Mucosa of rectum (tissue), 2 donors: ENCODE measurements at regions not wholly inside any gene's neighbourhood (a gene's known extent, or its start where the extent isn't known, plus 50 kb on each side); places are given as distances from the start of the nearest gene placed in this dataset.

Experiments
- H3K27ac ChIP-seq, 2 donors: one replicate each; pipeline ENCODE4 v1.7.0; 2013; ENCODE audit warnings: inconsistent platforms in 2 of 2, low read depth in 2 of 2, low read length in 2 of 2
- H3K27me3 ChIP-seq, 2 donors: one replicate each; pipeline ENCODE4 v1.7.0; 2013; ENCODE audit warnings: low read length in 2 of 2; ENCODE audit not compliant: control insufficient read depth in 2 of 2, insufficient read depth in 2 of 2
- H3K36me3 ChIP-seq, 2 donors: one replicate each; pipeline ENCODE4 v1.7.0; 2013; ENCODE audit warnings: low read length in 2 of 2; ENCODE audit not compliant: control insufficient read depth in 2 of 2, insufficient read depth in 2 of 2
- H3K4me1 ChIP-seq, 2 donors: one replicate each; pipeline ENCODE4 v1.7.0; 2013; ENCODE audit warnings: low read length in 2 of 2, mild to moderate bottlenecking in 1 of 2; ENCODE audit not compliant: control insufficient read depth in 2 of 2, insufficient read depth in 2 of 2
- H3K4me3 ChIP-seq, 2 donors: one replicate each; pipeline ENCODE4 v1.7.0; 2013; ENCODE audit warnings: low read length in 2 of 2
- H3K9ac ChIP-seq, 2 donors: one replicate each; pipeline ENCODE4 v1.7.0; 2013; ENCODE audit warnings: low read length in 2 of 2, low read depth in 1 of 2, mild to moderate bottlenecking in 1 of 2
- H3K9me3 ChIP-seq, 2 donors: one replicate each; pipeline ENCODE4 v1.7.0; 2013; ENCODE audit warnings: low read length in 2 of 2; ENCODE audit not compliant: control insufficient read depth in 2 of 2
- donor health status: healthy.
- donor health status: Normal muscosa, but diverticular disease.

DNA sequence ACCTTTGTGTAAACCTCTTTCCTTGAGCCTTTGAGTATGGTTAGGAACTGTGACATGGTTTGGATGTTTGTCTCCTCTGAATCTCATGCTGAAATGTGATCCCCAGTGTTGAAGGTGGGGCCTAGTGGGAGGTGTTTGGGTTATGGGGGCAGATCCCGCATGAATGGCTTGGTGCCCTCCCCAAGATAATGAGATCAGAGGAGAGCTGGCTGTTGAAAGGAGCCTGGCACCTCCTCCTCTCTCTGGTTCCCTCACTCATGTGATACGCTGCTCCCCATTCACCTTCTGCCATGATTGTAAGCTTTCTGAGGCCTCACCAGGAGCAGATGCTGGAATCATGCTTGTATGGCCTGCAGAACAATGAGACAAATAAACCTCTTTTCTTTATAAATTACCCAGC is 1110.2 kb downstream of the CDH11 start:
- H3K27me3 ChIP-seq: no peaks in the 10 kb centered on the region
- H3K36me3 ChIP-seq: no peaks in the 10 kb centered on the region
- no peaks in the 10 kb centered on the region for H3K9me3 ChIP-seq
- no peak overlapping the region for H3K4me3 ChIP-seq
- no peaks in the 10 kb centered on the region for H3K4me1 ChIP-seq
- no peak overlapping the region for H3K27ac ChIP-seq
- H3K9ac ChIP-seq: no peak overlapping the region

DNA sequence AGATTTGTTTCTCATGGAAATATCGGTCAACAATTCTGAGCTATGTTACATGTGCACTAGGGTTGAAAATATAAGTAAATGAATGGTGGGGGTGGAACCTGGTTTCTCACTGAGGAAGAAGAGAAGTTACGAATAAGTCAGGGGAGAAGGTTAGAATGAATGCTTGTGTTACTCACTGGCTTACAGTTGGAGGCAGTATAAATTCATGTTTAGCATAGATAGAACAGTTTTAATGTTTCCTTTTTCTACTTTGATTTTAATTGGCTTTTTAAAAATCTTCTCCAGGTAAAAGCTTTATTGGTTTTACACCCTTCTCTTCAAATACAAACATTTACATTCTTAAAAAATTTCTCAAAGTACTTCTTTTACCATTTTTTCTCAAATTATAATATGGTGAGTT is 1113.7 kb downstream of the CDH11 start:
- H3K4me1 ChIP-seq: no peaks in the 10 kb centered on the region
- H3K4me3 ChIP-seq: no peak overlapping the region
- H3K9ac ChIP-seq: no peak overlapping the region
- H3K27me3 ChIP-seq: no peaks in the 10 kb centered on the region
- no peaks in the 10 kb centered on the region for H3K9me3 ChIP-seq
- no peak overlapping the region for H3K27ac ChIP-seq
- no peaks in the 10 kb centered on the region for H3K36me3 ChIP-seq

DNA sequence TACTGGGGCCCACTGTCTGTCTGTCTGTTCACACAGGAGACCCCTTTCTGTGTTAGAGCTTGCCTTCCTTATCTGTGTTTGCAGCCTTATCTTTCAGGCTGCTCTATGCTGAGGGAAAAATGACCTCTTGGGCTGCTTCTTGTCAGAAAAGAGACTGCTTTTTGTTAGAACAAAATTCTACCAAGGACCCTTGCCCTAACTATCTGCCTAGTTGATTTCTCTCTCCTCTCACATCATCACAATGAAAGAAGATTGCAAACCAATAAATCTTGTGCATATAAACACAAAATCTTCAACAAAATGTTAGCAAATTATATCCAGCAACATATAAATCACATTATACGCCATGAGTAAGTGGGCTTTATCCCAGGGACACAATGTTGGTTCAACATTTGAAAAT is 1117.7 kb downstream of the CDH11 start:
- H3K9ac ChIP-seq: no peak overlapping the region
- no peaks in the 10 kb centered on the region for H3K9me3 ChIP-seq
- H3K4me1 ChIP-seq: no peaks in the 10 kb centered on the region
- H3K27me3 ChIP-seq: no peaks in the 10 kb centered on the region
- no peak overlapping the region for H3K4me3 ChIP-seq
- H3K27ac ChIP-seq: no peak overlapping the region
- no peaks in the 10 kb centered on the region for H3K36me3 ChIP-seq

GRCh38 chr16:63995025-63995424 is 1126.8 kb downstream of the CDH11 start:
- H3K4me3 ChIP-seq: no peak overlapping the region
- H3K27ac ChIP-seq: no peak overlapping the region
- H3K4me1 ChIP-seq: no peaks in the 10 kb centered on the region
- H3K27me3 ChIP-seq: no peaks in the 10 kb centered on the region
- no peak overlapping the region for H3K9ac ChIP-seq
- H3K9me3 ChIP-seq: no peaks in the 10 kb centered on the region
- H3K36me3 ChIP-seq: no peaks in the 10 kb centered on the region

- Histone ChIP-seq H3K27ac (no peak overlapping the region), H3K9me3 (no peaks in the 10 kb centered on the region), H3K36me3 (no peaks in the 10 kb centered on the region), H3K4me3 (no peak overlapping the region), H3K9ac (no peak overlapping the region), H3K4me1 (no peaks in the 10 kb centered on the region), H3K27me3 (no peaks in the 10 kb centered on the region)
These were observed 1138.5 kb downstream of the CDH11 start for GRCh38 chr16:63983401-63983800.

DNA sequence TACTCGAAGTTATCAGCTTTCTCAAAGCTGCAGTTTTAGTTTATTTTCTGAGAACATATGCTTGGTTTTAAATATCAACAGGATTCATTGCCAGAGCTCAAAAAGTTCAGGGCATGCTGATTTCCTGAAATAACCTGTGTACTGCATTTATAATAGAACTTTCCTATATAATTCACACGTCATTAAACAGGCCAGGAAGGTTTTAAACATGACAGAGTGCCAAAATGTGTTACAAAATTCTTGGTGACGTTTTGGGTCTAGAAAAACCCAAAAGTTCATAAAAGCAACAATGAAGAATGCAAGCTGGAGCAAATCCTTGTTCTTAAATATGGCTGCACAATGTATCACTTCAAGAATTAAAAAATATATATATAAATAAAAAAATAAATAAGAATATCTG is 1139.1 kb downstream of the CDH11 start:
- Histone ChIP-seq H3K4me1 (no peaks in the 10 kb centered on the region), H3K27me3 (no peaks in the 10 kb centered on the region), H3K27ac (no peak overlapping the region)

DNA sequence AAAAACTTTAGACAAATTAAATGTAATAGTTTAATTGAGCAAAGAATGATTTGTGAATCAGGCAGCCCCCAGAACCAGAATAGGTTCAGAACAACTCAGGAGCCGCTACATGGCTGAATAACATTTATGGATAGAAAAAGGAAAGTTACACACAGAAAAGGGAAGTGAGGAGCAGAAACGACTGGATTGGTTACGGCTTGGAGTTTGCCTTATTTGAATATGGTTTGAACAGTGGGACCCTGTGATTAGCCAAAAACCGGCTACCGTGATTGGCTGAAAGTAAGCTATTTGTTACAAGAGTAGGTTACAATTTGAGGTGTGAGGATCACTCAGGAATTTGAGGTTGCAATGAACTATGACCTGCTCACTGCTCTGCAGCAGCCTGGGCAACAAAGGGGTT is 1139.8 kb downstream of the CDH11 start:
- Histone ChIP-seq H3K27me3 (no peaks in the 10 kb centered on the region), H3K27ac (no peak overlapping the region), H3K9me3 (no peaks in the 10 kb centered on the region), H3K4me1 (no peaks in the 10 kb centered on the region), H3K9ac (no peak overlapping the region), H3K4me3 (no peak overlapping the region), H3K36me3 (no peaks in the 10 kb centered on the region)

More for the DNA sequence above, 1139.1 kb downstream of the CDH11 start:
- H3K9me3 ChIP-seq: no peaks in the 10 kb centered on the region
- no peak overlapping the region for H3K9ac ChIP-seq
- H3K36me3 ChIP-seq: no peaks in the 10 kb centered on the region
- no peak overlapping the region for H3K4me3 ChIP-seq

DNA sequence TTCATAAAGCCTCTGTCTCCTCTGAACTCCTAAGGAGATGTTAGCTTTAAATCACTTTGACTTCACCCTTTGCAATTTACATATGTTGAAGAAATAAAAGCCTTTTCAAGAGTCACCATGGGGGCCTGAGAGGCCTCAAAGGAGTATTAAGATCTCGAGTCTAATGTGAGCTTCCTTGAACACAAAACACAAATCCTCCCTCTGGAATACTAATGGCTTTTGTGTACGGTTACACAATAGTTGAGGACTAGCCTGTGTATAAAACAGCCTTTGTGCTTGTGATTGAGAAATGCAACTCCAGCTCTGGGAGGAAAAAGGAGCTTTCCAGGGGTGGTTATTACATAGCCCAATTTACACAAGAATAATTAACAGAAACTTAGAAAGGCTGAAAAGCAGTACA is 1140.2 kb downstream of the CDH11 start:
- no peaks in the 10 kb centered on the region for H3K9me3 ChIP-seq
- H3K4me3 ChIP-seq: no peak overlapping the region
- no peaks in the 10 kb centered on the region for H3K27me3 ChIP-seq
- no peaks in the 10 kb centered on the region for H3K4me1 ChIP-seq
- no peaks in the 10 kb centered on the region for H3K36me3 ChIP-seq
- H3K9ac ChIP-seq: no peak overlapping the region
- H3K27ac ChIP-seq: no peak overlapping the region

GRCh38 chr16:63980763-63981162 is 1141.1 kb downstream of the CDH11 start:
- Histone ChIP-seq H3K27ac (no peak overlapping the region), H3K9ac (no peak overlapping the region), H3K27me3 (no peaks in the 10 kb centered on the region)

DNA sequence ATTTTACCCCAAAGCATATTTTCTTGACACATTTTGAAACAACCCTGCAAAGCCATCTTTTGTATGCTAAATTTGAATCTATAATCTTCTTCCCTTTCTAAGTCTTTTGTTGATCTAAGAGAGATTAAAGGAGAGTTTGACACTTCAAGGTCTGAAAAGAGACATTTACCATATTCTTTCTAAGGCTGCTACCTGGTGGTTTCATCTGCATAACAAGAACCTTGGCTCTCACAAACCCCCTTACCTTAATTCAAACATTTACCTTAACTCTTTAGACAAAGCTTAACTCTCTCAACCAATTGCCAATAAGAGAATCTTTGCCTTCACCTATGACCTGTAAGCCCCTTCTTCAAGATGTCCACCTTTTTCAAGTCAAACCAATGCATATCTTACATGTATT is 1143.6 kb downstream of the CDH11 start:
- H3K4me1 ChIP-seq: no peaks in the 10 kb centered on the region
- H3K9me3 ChIP-seq: no peaks in the 10 kb centered on the region
- H3K36me3 ChIP-seq: no peaks in the 10 kb centered on the region
- no peaks in the 10 kb centered on the region for H3K27me3 ChIP-seq
- H3K4me3 ChIP-seq: no peak overlapping the region
- no peak overlapping the region for H3K27ac ChIP-seq
- no peak overlapping the region for H3K9ac ChIP-seq

More at GRCh38 chr16:63980763-63981162, 1141.1 kb downstream of the CDH11 start:
- no peaks in the 10 kb centered on the region for H3K4me1 ChIP-seq
- H3K9me3 ChIP-seq: no peaks in the 10 kb centered on the region
- no peak overlapping the region for H3K4me3 ChIP-seq
- no peaks in the 10 kb centered on the region for H3K36me3 ChIP-seq

DNA sequence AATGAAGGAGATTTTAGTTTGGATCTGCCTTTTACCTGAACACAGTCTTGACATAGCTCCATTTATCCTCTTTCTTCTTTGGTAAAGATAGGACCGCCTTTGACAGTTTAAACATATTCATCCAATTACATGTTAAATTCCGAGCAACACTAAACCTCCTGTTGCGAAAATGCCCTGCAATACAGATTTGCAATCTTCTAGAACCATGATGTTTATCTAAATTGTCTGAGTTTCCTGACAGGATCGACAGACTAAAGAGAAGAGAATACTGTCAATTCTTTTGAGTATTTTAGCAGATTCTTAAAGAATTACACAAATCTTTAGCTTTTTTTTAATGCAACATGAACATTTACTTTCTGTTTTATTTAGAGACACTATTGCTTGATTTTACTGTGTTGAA is 1145.5 kb downstream of the CDH11 start:
- Histone ChIP-seq H3K9ac (no peak overlapping the region), H3K27ac (no peak overlapping the region), H3K4me1 (no peaks in the 10 kb centered on the region), H3K27me3 (no peaks in the 10 kb centered on the region), H3K36me3 (no peaks in the 10 kb centered on the region), H3K9me3 (no peaks in the 10 kb centered on the region), H3K4me3 (no peak overlapping the region)
